22Rv1 (cell line): ENCODE measurements at regions not wholly inside any gene's neighbourhood (a gene's known extent, or its start where the extent isn't known, plus 50 kb on each side); places are given as distances from the start of the nearest gene placed in this dataset.

Experiments
- H3K27ac ChIP-seq: fragments of 450-650 bp; 2 replicates; pipeline ENCODE4 v1.5.1; 2017
- ZFX ChIP-seq: fragments of 450-650 bp; IDR thresholded peaks from 2 replicates; pipeline ENCODE4 v1.6.1; 2017; ENCODE audit warnings: antibody characterized with exemption, borderline replicate concordance
- TF ChIP-seq, protein P1 (sequence below): fragments of 450-650 bp; IDR thresholded peaks from 2 replicates; pipeline ENCODE4 v1.5.1; 2017; ENCODE audit warnings: mild to moderate bottlenecking

DNA sequence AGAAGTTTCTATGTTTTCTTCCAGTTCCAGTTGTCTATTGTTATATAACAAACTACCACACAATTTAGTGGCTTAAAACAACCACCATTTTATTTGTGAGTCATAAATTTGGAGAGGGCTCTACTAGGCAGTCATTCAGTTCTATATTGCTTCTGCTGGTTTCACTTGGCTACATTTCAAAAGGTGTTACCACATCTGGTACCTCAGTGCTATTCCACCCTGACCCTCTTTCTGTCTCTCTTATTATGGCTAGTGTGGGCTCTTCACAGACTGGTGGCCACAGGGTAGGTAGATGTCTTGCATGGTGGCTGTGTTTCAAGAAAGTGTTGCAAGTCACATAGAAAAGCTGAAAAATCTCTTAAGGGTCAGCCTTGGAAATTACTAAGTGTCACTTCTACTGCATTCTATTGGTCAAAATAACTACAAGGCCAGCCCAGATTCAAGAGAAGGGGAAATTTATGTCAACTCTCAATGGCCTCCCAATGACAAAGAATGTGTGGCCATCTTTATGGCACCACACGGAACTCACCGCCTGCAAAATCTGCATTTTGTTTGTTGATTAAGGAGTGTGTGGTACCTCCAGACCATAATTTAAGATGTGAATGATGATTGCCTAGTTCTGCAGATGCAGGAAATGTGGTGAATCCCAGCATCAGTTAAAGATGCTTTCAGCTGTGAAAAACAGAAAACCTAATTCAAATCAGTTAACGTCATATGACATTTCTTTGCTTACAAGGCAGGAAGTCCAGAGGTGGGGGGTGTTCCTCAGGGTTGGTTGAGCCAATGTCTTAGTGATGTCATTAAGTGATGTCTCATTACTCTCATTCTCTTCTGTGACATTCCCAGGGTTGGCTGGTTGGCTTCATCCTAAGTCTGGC is 105.8 kb upstream of the RASGRP1 start:
- TF ChIP-seq, protein P1, sequence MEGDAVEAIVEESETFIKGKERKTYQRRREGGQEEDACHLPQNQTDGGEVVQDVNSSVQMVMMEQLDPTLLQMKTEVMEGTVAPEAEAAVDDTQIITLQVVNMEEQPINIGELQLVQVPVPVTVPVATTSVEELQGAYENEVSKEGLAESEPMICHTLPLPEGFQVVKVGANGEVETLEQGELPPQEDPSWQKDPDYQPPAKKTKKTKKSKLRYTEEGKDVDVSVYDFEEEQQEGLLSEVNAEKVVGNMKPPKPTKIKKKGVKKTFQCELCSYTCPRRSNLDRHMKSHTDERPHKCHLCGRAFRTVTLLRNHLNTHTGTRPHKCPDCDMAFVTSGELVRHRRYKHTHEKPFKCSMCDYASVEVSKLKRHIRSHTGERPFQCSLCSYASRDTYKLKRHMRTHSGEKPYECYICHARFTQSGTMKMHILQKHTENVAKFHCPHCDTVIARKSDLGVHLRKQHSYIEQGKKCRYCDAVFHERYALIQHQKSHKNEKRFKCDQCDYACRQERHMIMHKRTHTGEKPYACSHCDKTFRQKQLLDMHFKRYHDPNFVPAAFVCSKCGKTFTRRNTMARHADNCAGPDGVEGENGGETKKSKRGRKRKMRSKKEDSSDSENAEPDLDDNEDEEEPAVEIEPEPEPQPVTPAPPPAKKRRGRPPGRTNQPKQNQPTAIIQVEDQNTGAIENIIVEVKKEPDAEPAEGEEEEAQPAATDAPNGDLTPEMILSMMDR = no peak
- TF ChIP-seq ZFX = no peak
- H3K27ac ChIP-seq = no peak overlapping the region

GRCh38 chr15:38671006-38671387 is 106.4 kb upstream of the RASGRP1 start:
- no peak overlapping the region for H3K27ac ChIP-seq
- TF ChIP-seq ZFX = no peak
- TF ChIP-seq, protein P1 = no peak

GRCh38 chr15:38671675-38672254 is 107.2 kb upstream of the RASGRP1 start:
- TF ChIP-seq ZFX = no peak
- TF ChIP-seq, protein P1 = no peak
- H3K27ac ChIP-seq = no peak overlapping the region

DNA sequence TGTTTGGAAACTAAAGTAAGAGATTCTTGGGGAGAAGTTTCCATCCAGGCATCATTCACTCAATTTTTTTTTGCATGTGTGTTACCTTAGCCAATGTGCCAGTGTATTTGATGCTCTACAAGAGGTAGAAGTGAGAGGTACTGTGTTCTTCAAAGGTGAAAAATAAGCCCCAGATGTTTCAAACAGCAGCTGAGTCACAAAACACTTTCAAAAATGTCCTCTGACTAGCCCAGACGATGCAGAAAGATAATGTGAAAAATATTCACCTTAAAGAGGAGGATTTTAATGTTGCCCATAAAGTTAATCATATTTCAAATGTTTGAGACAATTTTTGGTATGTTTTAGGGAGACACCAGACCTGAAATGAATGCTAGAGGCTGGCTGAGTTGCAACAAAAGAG is 107.7 kb upstream of the RASGRP1 start:
- no peak overlapping the region for H3K27ac ChIP-seq
- TF ChIP-seq, protein P1 = no peak
- TF ChIP-seq ZFX = no peak

- H3K27ac ChIP-seq = no peak overlapping the region
- TF ChIP-seq ZFX = no peak
- TF ChIP-seq, protein P1 = no peak
Measured at GRCh38 chr15:38672814-38673670, 108.4 kb upstream of the RASGRP1 start.

DNA sequence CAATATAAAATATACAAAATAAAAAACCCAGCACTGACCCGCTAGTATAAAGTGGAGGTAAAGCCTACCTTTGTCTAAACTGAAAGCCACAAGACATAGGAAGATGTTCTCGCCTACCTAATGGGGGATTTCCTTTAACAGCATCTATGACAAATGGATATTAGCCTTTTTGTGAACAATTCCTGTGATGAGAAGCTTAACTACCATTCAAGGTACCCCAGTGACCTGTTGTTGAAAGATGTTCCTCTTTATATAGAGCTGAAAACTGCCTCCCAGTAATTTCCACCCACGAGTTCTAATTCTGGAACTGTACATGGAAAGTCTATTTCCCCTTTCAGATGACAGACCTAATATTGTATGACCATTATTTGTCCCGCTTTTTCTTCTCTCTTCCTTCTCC is 109.8 kb upstream of the RASGRP1 start:
- TF ChIP-seq ZFX = no peak
- TF ChIP-seq, protein P1 = no peak
- H3K27ac ChIP-seq = no peak overlapping the region
